ENCODE measurements at regions not wholly inside any gene's neighbourhood (a gene's known extent, or its start where the extent isn't known, plus 50 kb on each side); places are given as distances from the start of the nearest gene placed in this dataset.

GRCh38 chr2:19125901-19126680 is 232.3 kb downstream of the OSR1 start:
- H3K4me1 ChIP-seq, result peaks cover 1% of the 10 kb centered on the region
- no peak for TF ChIP-seq CTCF (IDR thresholded peaks at IDR 0.05)
- no peaks in the 10 kb centered on the region for H3K27me3 ChIP-seq
- intact Hi-C loops (cut with DNase I), result no loop called here
- no peak overlapping the region for H3K4me3 ChIP-seq
- no peaks in the 10 kb centered on the region for H3K9me3 ChIP-seq
- no peak for DNase-seq
- ATAC-seq, result no peak
- H3K36me3 ChIP-seq, result no peaks in the 10 kb centered on the region
- no peak overlapping the region for H3K27ac ChIP-seq

- Histone ChIP-seq H3K27me3 (no peaks in the 10 kb centered on the region), H3K36me3 (no peaks in the 10 kb centered on the region), H3K4me1 (peaks cover 6% of the 10 kb centered on the region), H3K4me3 (no peak overlapping the region), H3K27ac (no peak overlapping the region), H3K9me3 (no peaks in the 10 kb centered on the region)
- intact Hi-C loops (cut with DNase I), result no loop called here
- DNase-seq, result no peak
- TF ChIP-seq CTCF (IDR thresholded peaks at IDR 0.05), result no peak
- no peak for ATAC-seq
Observed at GRCh38 chr2:19124135-19124534, 234.3 kb downstream of the OSR1 start.

- no peak overlapping the region for H3K27ac ChIP-seq
- no peaks in the 10 kb centered on the region for H3K27me3 ChIP-seq
- no peak for ATAC-seq
- no peaks in the 10 kb centered on the region for H3K36me3 ChIP-seq
- no peaks in the 10 kb centered on the region for H3K9me3 ChIP-seq
- no peak for TF ChIP-seq CTCF (IDR thresholded peaks at IDR 0.05)
- no peak overlapping the region for H3K4me3 ChIP-seq
- intact Hi-C loops (cut with DNase I), result no loop called here
- no peak for DNase-seq
- H3K4me1 ChIP-seq, result peaks cover 6% of the 10 kb centered on the region
Observed at GRCh38 chr2:19123556-19123955, 234.9 kb downstream of the OSR1 start.

- no peaks in the 10 kb centered on the region for H3K27me3 ChIP-seq
- no peak for DNase-seq
- no peak for TF ChIP-seq CTCF (IDR thresholded peaks at IDR 0.05)
Observed at GRCh38 chr2:19122220-19122619, 236.2 kb downstream of the OSR1 start.

GRCh38 chr2:19120941-19121750 is 237.3 kb downstream of the OSR1 start:
- Histone ChIP-seq H3K27me3 (no peaks in the 10 kb centered on the region), H3K4me3 (no peak overlapping the region), H3K36me3 (no peaks in the 10 kb centered on the region), H3K4me1 (peaks cover 6% of the 10 kb centered on the region), H3K27ac (peak overlapping the region; percentile 30), H3K9me3 (no peaks in the 10 kb centered on the region)
- DNase-seq, result no peak
- peak; percentile 72 for ATAC-seq
- intact Hi-C loops (cut with DNase I), result no loop called here
- no peak for TF ChIP-seq CTCF (IDR thresholded peaks at IDR 0.05)

More at GRCh38 chr2:19122220-19122619, 236.2 kb downstream of the OSR1 start:
- H3K4me1 ChIP-seq, result peaks cover 6% of the 10 kb centered on the region
- H3K9me3 ChIP-seq, result no peaks in the 10 kb centered on the region
- no peak overlapping the region for H3K4me3 ChIP-seq
- intact Hi-C loops (cut with DNase I), result no loop called here
- no peak for ATAC-seq
- no peak overlapping the region for H3K27ac ChIP-seq
- no peaks in the 10 kb centered on the region for H3K36me3 ChIP-seq

Data from upper lobe of right lung (tissue), 1 donor.